H9 (cell line): ENCODE measurements at regions not wholly inside any gene's neighbourhood (a gene's known extent, or its start where the extent isn't known, plus 50 kb on each side); places are given as distances from the start of the nearest gene placed in this dataset.

Source experiments
- DNase-seq: peaks from one replicate; pipeline ENCODE4 v3.0.0-alpha.2; 2017
- H2AFZ ChIP-seq: one replicate; pipeline ENCODE4 v1.6.1; 2013; ENCODE audit warnings: mild to moderate bottlenecking, low read length, control low read depth, moderate library complexity
- H2AK5ac ChIP-seq: 2 replicates; pipeline ENCODE4 v1.6.1; 2013; ENCODE audit warnings: low read length, control low read depth, mixed read lengths; ENCODE audit not compliant: insufficient read length
- H2BK120ac ChIP-seq: one replicate; pipeline ENCODE4 v1.6.1; 2013; ENCODE audit warnings: low read depth, mild to moderate bottlenecking, low read length, control low read depth, inconsistent platforms; ENCODE audit not compliant: poor library complexity, severe bottlenecking
- H2BK12ac ChIP-seq: 2 replicates; pipeline ENCODE4 v1.6.1; 2013; ENCODE audit warnings: low read length, control low read depth, mixed read lengths, low read depth; ENCODE audit not compliant: insufficient read length
- H2BK15ac ChIP-seq: 2 replicates; pipeline ENCODE4 v1.6.1; 2013; ENCODE audit warnings: low read depth, low read length, control low read depth
- H2BK20ac ChIP-seq: one replicate; pipeline ENCODE4 v1.6.1; 2013; ENCODE audit warnings: low read depth, mild to moderate bottlenecking, low read length, control low read depth, inconsistent platforms; ENCODE audit not compliant: poor library complexity, severe bottlenecking
- H2BK5ac ChIP-seq: 2 replicates; pipeline ENCODE4 v1.6.1; 2013; ENCODE audit warnings: low read length, control low read depth, mixed read lengths; ENCODE audit not compliant: insufficient read length
- H3K14ac ChIP-seq: 2 replicates; pipeline ENCODE4 v1.6.1; 2013; ENCODE audit warnings: low read length, control low read depth; ENCODE audit not compliant: insufficient read depth
- H3K18ac ChIP-seq: 2 replicates; pipeline ENCODE4 v1.6.1; 2013; ENCODE audit warnings: low read depth, mild to moderate bottlenecking, mixed read lengths, low read length, control low read depth; ENCODE audit not compliant: insufficient read length
- H3K23ac ChIP-seq: 2 replicates; pipeline ENCODE4 v1.6.1; 2013; ENCODE audit warnings: low read length, control low read depth, mixed read lengths, low read depth; ENCODE audit not compliant: insufficient read length
- H3K23me2 ChIP-seq: 2 replicates; pipeline ENCODE4 v1.6.1; 2013; ENCODE audit warnings: low read depth, mild to moderate bottlenecking, mixed read lengths, low read length, control low read depth; ENCODE audit not compliant: insufficient read length, poor library complexity, severe bottlenecking
- H3K27ac ChIP-seq: 2 replicates; pipeline ENCODE4 v1.5.1; 2013; ENCODE audit warnings: low read length, control low read depth, mixed read lengths, low read depth; ENCODE audit not compliant: insufficient read length
- H3K27me3 ChIP-seq: 2 replicates; pipeline ENCODE4 v1.6.1; 2013; ENCODE audit warnings: low read length, control low read depth, inconsistent platforms; ENCODE audit not compliant: insufficient read depth
- H3K4ac ChIP-seq: 2 replicates; pipeline ENCODE4 v1.6.1; 2013; ENCODE audit warnings: low read depth, mild to moderate bottlenecking, control low read depth, inconsistent platforms, low read length, moderate library complexity
- H3K4me1 ChIP-seq: 2 replicates; pipeline ENCODE4 v1.6.1; 2013; ENCODE audit warnings: low read length, control low read depth, inconsistent platforms; ENCODE audit not compliant: insufficient read depth
- H3K4me2 ChIP-seq: 2 replicates; pipeline ENCODE4 v1.6.1; 2013; ENCODE audit warnings: low read length, control low read depth, mixed read lengths; ENCODE audit not compliant: insufficient read length, insufficient read depth
- H3K56ac ChIP-seq: 2 replicates; pipeline ENCODE4 v1.6.1; 2013; ENCODE audit warnings: low read depth, mild to moderate bottlenecking, mixed read lengths, low read length, control low read depth; ENCODE audit not compliant: insufficient read length
- H3K79me1 ChIP-seq: 2 replicates; pipeline ENCODE4 v1.6.1; 2013; ENCODE audit warnings: low read depth, mild to moderate bottlenecking, moderate library complexity, low read length, control low read depth, inconsistent platforms; ENCODE audit not compliant: insufficient read depth, poor library complexity, severe bottlenecking
- H3K79me2 ChIP-seq: 2 replicates; pipeline ENCODE4 v1.6.1; 2013; ENCODE audit warnings: low read length, control low read depth, inconsistent platforms; ENCODE audit not compliant: insufficient read depth
- H3K9ac ChIP-seq: 2 replicates; pipeline ENCODE4 v1.6.1; 2013; ENCODE audit warnings: low read length, control low read depth, mixed read lengths; ENCODE audit not compliant: insufficient read length; ENCODE audit errors: extremely low read depth
- H3K9me3 ChIP-seq: one replicate; pipeline ENCODE4 v1.6.1; 2013; ENCODE audit warnings: low read depth, low read length, inconsistent platforms; ENCODE audit not compliant: control insufficient read depth
- H3T11ph ChIP-seq: one replicate; pipeline ENCODE4 v1.6.1; 2013; ENCODE audit warnings: mild to moderate bottlenecking, low read length, control low read depth, inconsistent platforms
- H4K20me1 ChIP-seq: one replicate; pipeline ENCODE4 v1.6.1; 2013; ENCODE audit not compliant: control insufficient read depth, insufficient read length, insufficient read depth
- H4K5ac ChIP-seq: 2 replicates; pipeline ENCODE4 v1.6.1; 2013; ENCODE audit warnings: low read depth, mild to moderate bottlenecking, mixed read lengths, low read length, control low read depth; ENCODE audit not compliant: insufficient read length
- H4K8ac ChIP-seq: replicated peaks from 2 replicates; pipeline ENCODE4 v1.6.1; 2013; ENCODE audit warnings: low read length, control low read depth, mixed read lengths, low read depth; ENCODE audit not compliant: insufficient read length
- H4K91ac ChIP-seq: 2 replicates; pipeline ENCODE4 v1.6.1; 2013; ENCODE audit warnings: low read depth, mild to moderate bottlenecking, moderate library complexity, mixed read lengths, low read length, control low read depth; ENCODE audit not compliant: insufficient read length
- H3K27ac Mint-ChIP-seq, 3 experiments: 2 replicates in 2 of 3; 3 replicates in 1 of 3; pipeline ENCODE4 v1.8.0; 2020 to 2021; ENCODE audit warnings: mixed read lengths in 3 of 3, mild to moderate bottlenecking in 1 of 3, moderate library complexity in 1 of 3
- H3K27me3 Mint-ChIP-seq: 2 replicates; pipeline ENCODE4 v1.8.0; 2021; ENCODE audit warnings: low read depth, mild to moderate bottlenecking, moderate library complexity, mixed read lengths
- H3K36me3 Mint-ChIP-seq, 3 experiments: 2 replicates in 2 of 3; 3 replicates in 1 of 3; pipeline ENCODE4 v1.8.0; 2020 to 2021; ENCODE audit warnings: low read depth in 3 of 3, mixed read lengths in 3 of 3; ENCODE audit not compliant: insufficient read depth in 1 of 3
- H3K4me1 Mint-ChIP-seq, 2 experiments: 2 replicates each; pipeline ENCODE4 v1.8.0; 2020; ENCODE audit warnings: mixed read lengths in 2 of 2
- H3K4me3 Mint-ChIP-seq, 2 experiments: 2 replicates in 1 of 2; 3 replicates in 1 of 2; pipeline ENCODE4 v1.8.0; 2020 to 2021; ENCODE audit warnings: mild to moderate bottlenecking in 2 of 2, mixed read lengths in 2 of 2, moderate library complexity in 1 of 2
- H3K9me3 Mint-ChIP-seq, 2 experiments: 2 replicates in 1 of 2; 3 replicates in 1 of 2; pipeline ENCODE4 v1.8.0; 2020; ENCODE audit warnings: mild to moderate bottlenecking in 2 of 2, mixed read lengths in 2 of 2, moderate library complexity in 1 of 2
- WGBS: extraction: QIAGEN DNeasy Blood & Tissue Kit; methylation state at CpG from one replicate; pipeline ENCODE4 v1.1.7; 2013; ENCODE audit warnings: missing lambda C conversion rate, low lambda C conversion rate, mixed read lengths; ENCODE audit not compliant: insufficient read length; ENCODE audit errors: extremely low coverage; 5-methylcytosine and 5-hydroxymethylcytosine counted together
- TF ChIP-seq, protein P1 (sequence below): fragments of 200-600 bp; sonication (generic); conservative IDR thresholded peaks from 3 replicates; pipeline ENCODE4 v1.8.0; 2021; ENCODE audit warnings: antibody characterized with exemption, mild to moderate bottlenecking

DNA sequence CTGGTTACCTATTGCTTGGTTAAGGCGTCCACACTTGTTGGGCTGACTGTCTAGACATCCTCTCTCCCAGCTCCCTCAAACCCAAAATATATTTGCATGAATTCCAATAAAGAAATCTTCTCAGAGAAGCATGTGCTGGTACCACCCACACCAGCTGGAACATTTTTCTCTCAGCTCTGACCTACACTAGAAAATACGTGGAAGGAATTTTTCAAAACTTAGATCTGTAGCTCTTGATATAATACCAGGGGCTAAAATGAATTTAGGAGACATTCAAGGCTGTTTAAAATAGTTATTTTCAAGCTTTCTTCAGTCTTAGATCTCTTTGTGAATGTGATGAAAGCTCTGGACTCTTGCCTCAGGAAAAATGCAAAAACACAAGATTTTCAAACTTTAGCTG is 590.4 kb downstream of the PDCD6IP start:
- Histone ChIP-seq H2AFZ (no peak overlapping the region), H3K27me3 (no peaks in the 10 kb centered on the region), H2BK15ac (no peak overlapping the region), H3K23me2 (no peaks in the 10 kb centered on the region), H2BK120ac (no peak overlapping the region), H2BK20ac (no peak overlapping the region), H2BK12ac (no peak overlapping the region), H2AK5ac (no peak overlapping the region), H3K4ac (no peak overlapping the region), H4K5ac (no peak overlapping the region), H3K23ac (no peak overlapping the region), H2BK5ac (no peak overlapping the region), H3K79me2 (no peaks in the 10 kb centered on the region), H3K27ac (no peak overlapping the region), H3K9ac (no peak overlapping the region), H3K79me1 (no peaks in the 10 kb centered on the region), H3K4me1 (no peaks in the 10 kb centered on the region), H3T11ph (no peak overlapping the region), H4K20me1 (no peaks in the 10 kb centered on the region), H3K18ac (no peak overlapping the region), H4K91ac (no peak overlapping the region), H3K9me3 (no peaks in the 10 kb centered on the region), H4K8ac (no peak overlapping the region), H3K14ac (no peak overlapping the region), H3K4me2 (no peak overlapping the region), H3K56ac (no peak overlapping the region)
- H3K4me1 Mint-ChIP-seq: peaks cover 8 to 11% of the 10 kb centered on the region in 2 experiments
- H3K9me3 Mint-ChIP-seq: peaks cover 0 to 6% of the 10 kb centered on the region in 2 experiments; a peak in 2 of 5 replicates
- H3K27ac Mint-ChIP-seq: no peak overlapping the region
- no CpG with 5 or more reads among the region's 2 CpGs for WGBS
- H3K36me3 Mint-ChIP-seq: peaks cover 0 to 1% (median 0%) of the 10 kb centered on the region in 3 experiments; a peak in 1 of 7 replicates
- H3K4me3 Mint-ChIP-seq: no peak overlapping the region
- H3K27me3 Mint-ChIP-seq: no peaks in the 10 kb centered on the region
- DNase-seq: no peak
- TF ChIP-seq, protein P1, sequence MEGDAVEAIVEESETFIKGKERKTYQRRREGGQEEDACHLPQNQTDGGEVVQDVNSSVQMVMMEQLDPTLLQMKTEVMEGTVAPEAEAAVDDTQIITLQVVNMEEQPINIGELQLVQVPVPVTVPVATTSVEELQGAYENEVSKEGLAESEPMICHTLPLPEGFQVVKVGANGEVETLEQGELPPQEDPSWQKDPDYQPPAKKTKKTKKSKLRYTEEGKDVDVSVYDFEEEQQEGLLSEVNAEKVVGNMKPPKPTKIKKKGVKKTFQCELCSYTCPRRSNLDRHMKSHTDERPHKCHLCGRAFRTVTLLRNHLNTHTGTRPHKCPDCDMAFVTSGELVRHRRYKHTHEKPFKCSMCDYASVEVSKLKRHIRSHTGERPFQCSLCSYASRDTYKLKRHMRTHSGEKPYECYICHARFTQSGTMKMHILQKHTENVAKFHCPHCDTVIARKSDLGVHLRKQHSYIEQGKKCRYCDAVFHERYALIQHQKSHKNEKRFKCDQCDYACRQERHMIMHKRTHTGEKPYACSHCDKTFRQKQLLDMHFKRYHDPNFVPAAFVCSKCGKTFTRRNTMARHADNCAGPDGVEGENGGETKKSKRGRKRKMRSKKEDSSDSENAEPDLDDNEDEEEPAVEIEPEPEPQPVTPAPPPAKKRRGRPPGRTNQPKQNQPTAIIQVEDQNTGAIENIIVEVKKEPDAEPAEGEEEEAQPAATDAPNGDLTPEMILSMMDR: no peak
